Common myeloid progenitor, CD34-positive (primary cell): ENCODE measurements at regions not wholly inside any gene's neighbourhood (a gene's known extent, or its start where the extent isn't known, plus 50 kb on each side); places are given as distances from the start of the nearest gene placed in this dataset.

Experiments used
- CTCF ChIA-PET: fragments of 350-600 bp; sonication (Branson Sonifier 250); formaldehyde crosslinking; loops from one replicate; lab custom pipeline; 2021; ENCODE audit warnings: antibody characterized with exemption; lab: Charles Lee
- POLR2A ChIA-PET: fragments of 350-600 bp; sonication (Branson Sonifier 250); formaldehyde crosslinking; loops from one replicate; lab custom pipeline; 2021; ENCODE audit warnings: antibody characterized with exemption; lab: Charles Lee
- DNase-seq, 3 donors: peaks; one replicate each; pipeline versions ENCODE4 v3.0.0 to v3.0.0-alpha.2; 2013
- H3K27ac ChIP-seq, 2 experiments: 1 replicate in 1 of 2; 2 replicates in 1 of 2; pipeline ENCODE4 v1.7.0; 2013; ENCODE audit warnings: inconsistent platforms in 2 of 2, low read length in 2 of 2, mild to moderate bottlenecking in 2 of 2, low read depth in 1 of 2, moderate library complexity in 1 of 2; ENCODE audit not compliant: severe bottlenecking in 2 of 2, insufficient read depth in 1 of 2, poor library complexity in 1 of 2
- H3K27me3 ChIP-seq, 5 experiments: replicated peaks in 2 of 5; 1 replicate in 3 of 5; 2 replicates in 2 of 5; pipeline versions ENCODE4 v1.6.1 to v1.7.0; 2013; ENCODE audit warnings: low read length in 4 of 5, mild to moderate bottlenecking in 2 of 5, moderate library complexity in 2 of 5, inconsistent platforms in 1 of 5; ENCODE audit not compliant: insufficient read depth in 5 of 5, control insufficient read depth in 4 of 5
- H3K36me3 ChIP-seq, 4 experiments: 1 replicate in 2 of 4; 2 replicates in 2 of 4; pipeline versions ENCODE4 v1.6.1 to v1.7.0; 2013; ENCODE audit warnings: low read length in 3 of 4, control low read depth in 1 of 4, mild to moderate bottlenecking in 1 of 4; ENCODE audit not compliant: control insufficient read depth in 4 of 4, insufficient read depth in 4 of 4
- H3K4me1 ChIP-seq, 4 experiments: 1 replicate in 3 of 4; 2 replicates in 1 of 4; pipeline versions ENCODE4 v1.6.1 to v1.7.1; 2013; ENCODE audit warnings: low read length in 3 of 4, mild to moderate bottlenecking in 3 of 4, control low read depth in 1 of 4, inconsistent platforms in 1 of 4, moderate library complexity in 1 of 4; ENCODE audit not compliant: control insufficient read depth in 4 of 4, insufficient read depth in 4 of 4; ENCODE audit errors: control extremely low read depth in 1 of 4
- H3K4me3 ChIP-seq, 7 experiments: 1 replicate in 4 of 7; 2 replicates in 3 of 7; pipeline versions ENCODE4 v1.5.1 to v1.7.0; 2013; ENCODE audit warnings: mild to moderate bottlenecking in 7 of 7, low read length in 6 of 7, moderate library complexity in 6 of 7, inconsistent platforms in 2 of 7, low read depth in 2 of 7, control low read depth in 1 of 7; ENCODE audit not compliant: insufficient read depth in 4 of 7, control insufficient read depth in 1 of 7; ENCODE audit errors: extremely low read depth in 1 of 7
- H3K9me3 ChIP-seq, 5 experiments: 1 replicate in 4 of 5; 2 replicates in 1 of 5; pipeline versions ENCODE4 v1.6.1 to v1.7.1; 2013; ENCODE audit warnings: low read length in 4 of 5, mild to moderate bottlenecking in 2 of 5, inconsistent platforms in 1 of 5, low read depth in 1 of 5, moderate library complexity in 1 of 5; ENCODE audit not compliant: control insufficient read depth in 4 of 5, insufficient read depth in 2 of 5; ENCODE audit errors: control extremely low read depth in 1 of 5
- WGBS: methylation state at CpG from one replicate; pipeline ENCODE4 v1.1.5; 2013; ENCODE audit not compliant: insufficient coverage; 5-methylcytosine and 5-hydroxymethylcytosine counted together

- DNase-seq = no peak
- no peaks in the 10 kb centered on the region for H3K36me3 ChIP-seq
- peaks cover 0 to 7% (median 0%) of the 10 kb centered on the region in 5 experiments for H3K27me3 ChIP-seq
- peaks cover 0 to 3% (median 0%) of the 10 kb centered on the region in 4 experiments for H3K4me1 ChIP-seq
- CTCF ChIA-PET = no interaction called here
- H3K4me3 ChIP-seq = no peak overlapping the region
- POLR2A ChIA-PET = no interaction called here
- no peaks in the 10 kb centered on the region for H3K9me3 ChIP-seq
- 98% methylated on average over 5 of the region's 7 CpGs for WGBS
- no peak overlapping the region for H3K27ac ChIP-seq
These were observed 127.4 kb upstream of the KRR1 start for GRCh38 chr12:75638792-75639191.

DNA sequence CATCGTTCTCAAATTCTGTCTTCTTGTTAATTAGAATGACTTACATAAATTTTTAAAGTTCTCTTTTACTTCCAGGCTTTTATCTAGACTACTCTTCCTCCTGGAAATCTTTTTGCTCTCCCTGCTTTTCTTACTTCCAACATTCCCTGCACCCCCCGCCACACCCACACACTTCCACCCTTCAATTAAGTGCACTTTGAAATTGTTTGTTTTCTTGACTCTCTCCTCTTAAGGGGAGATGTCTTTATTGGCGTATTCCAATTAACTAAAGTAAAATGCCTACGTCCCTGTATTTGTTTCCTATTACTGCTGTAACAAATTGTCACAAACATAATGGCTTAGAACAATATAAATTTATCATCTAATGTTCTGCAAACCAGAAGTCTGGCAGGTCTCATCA is 125.2 kb upstream of the KRR1 start:
- CTCF ChIA-PET = no interaction called here
- 100% methylated on average over 2 of the region's 4 CpGs for WGBS
- Histone ChIP-seq H3K4me1 (peaks cover 0 to 3% (median 0%) of the 10 kb centered on the region in 4 experiments), H3K36me3 (no peaks in the 10 kb centered on the region), H3K4me3 (no peak overlapping the region), H3K27me3 (peaks cover 0 to 7% (median 0%) of the 10 kb centered on the region in 5 experiments), H3K27ac (no peak overlapping the region), H3K9me3 (no peaks in the 10 kb centered on the region)
- no peak for DNase-seq
- POLR2A ChIA-PET = no interaction called here

DNA sequence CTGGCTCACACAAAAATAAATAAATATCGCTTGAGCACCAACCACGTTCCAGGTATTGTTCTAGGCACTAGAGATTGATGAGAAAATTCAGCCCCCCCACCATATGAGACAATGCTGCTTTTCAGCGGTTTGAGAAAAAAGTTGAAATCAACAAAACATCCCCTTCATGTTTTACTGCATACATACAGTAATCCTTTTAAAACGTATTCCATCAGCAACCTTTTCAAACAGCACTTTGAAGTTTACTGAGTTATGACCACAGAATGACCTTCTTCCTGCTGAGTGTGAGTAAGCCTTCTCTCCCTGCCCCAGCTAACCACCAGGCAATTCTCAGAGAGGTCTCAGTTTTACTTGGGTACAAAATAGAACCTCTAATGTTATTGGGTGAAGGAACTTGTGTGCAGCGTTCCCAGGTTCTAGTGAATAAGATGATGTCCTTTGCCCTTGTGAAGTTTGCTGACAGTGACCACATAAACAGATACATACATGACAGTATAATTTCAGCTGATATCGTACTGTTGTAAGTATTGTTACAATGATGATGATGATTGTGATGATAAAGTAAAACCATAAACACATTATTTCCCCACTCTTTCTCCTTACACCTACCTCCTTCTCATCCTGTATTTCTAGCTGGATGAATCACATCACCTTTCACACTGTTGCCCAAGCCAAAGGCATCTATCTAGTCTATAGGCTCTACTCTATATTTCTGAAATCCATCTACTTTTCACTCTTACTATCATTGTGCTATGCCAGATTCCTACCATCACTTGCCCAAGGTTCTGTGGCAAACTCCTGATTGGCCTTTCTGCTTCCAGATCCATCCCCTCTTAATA is 124.4 kb upstream of the KRR1 start:
- Histone ChIP-seq H3K36me3 (no peaks in the 10 kb centered on the region), H3K27me3 (peaks cover 0 to 7% (median 0%) of the 10 kb centered on the region in 5 experiments), H3K9me3 (no peaks in the 10 kb centered on the region), H3K4me3 (no peak overlapping the region), H3K27ac (no peak overlapping the region), H3K4me1 (peaks cover 0 to 3% (median 0%) of the 10 kb centered on the region in 4 experiments)
- WGBS = 72% methylated on average over 2 of the region's 6 CpGs
- CTCF ChIA-PET = interaction anchor here (0.5 kb wide), 1 partner anchor 167 kb away, joined by 4 read pairs; no protein-coding TSS in a partner anchor
- peak in 2 of 3 donors; percentile 13 to 14 for DNase-seq
- POLR2A ChIA-PET = no interaction called here

DNA sequence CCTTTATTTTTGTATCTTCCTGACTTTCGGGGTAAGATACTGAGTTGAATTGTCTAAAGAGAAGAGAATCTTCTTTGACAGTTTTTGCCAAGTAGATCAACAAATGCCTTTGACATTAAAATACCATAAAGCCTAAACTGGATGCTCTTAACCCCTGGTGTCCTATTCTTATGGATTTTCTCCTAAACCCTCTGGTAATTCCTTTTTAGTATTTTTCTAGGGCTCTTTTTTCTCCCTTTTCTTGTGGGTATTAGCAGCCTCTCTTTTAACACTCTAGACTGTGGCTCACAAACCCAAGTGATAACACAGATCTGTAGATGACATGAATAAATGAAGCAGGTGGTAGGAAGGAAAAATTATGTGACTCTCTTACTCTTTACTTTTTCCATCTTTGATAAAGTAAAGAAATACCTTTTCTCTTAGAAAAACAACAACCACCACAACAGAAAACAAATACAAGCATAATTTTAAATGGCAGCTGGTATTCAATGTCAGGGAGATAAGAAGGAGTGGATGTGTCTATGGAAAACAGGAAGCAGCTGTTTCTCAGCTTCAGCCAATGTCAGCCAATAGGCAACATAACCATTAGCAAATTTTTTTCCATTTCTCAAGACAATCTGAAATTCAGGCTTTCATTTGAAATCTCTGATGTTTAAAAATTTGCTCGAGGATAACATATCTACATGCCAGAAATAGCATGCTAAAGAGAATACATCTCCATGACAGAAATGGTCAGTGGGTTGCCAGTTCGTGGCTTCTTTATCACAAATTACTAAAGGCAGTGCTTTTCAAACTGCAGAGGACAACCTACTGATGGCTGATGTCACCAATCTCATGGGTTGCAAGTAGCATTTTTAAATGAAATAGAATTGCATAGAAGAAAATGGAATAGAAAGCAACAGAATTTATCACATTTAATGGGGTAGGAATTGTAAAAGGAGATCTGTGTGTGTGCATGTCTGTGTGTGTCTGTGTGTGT is 123.1 kb upstream of the KRR1 start:
- WGBS = 100% methylated on average over 1 of the region's 3 CpGs
- H3K4me1 ChIP-seq = peaks cover 0 to 3% (median 0%) of the 10 kb centered on the region in 4 experiments
- no peaks in the 10 kb centered on the region for H3K36me3 ChIP-seq
- ChIA-PET CTCF (no interaction called here), POLR2A (no interaction called here)
- peak in 1 of 3 donors; percentile 1 for DNase-seq
- H3K4me3 ChIP-seq = no peak overlapping the region
- no peak overlapping the region for H3K27ac ChIP-seq
- peaks cover 0 to 7% (median 0%) of the 10 kb centered on the region in 5 experiments for H3K27me3 ChIP-seq
- no peaks in the 10 kb centered on the region for H3K9me3 ChIP-seq

DNA sequence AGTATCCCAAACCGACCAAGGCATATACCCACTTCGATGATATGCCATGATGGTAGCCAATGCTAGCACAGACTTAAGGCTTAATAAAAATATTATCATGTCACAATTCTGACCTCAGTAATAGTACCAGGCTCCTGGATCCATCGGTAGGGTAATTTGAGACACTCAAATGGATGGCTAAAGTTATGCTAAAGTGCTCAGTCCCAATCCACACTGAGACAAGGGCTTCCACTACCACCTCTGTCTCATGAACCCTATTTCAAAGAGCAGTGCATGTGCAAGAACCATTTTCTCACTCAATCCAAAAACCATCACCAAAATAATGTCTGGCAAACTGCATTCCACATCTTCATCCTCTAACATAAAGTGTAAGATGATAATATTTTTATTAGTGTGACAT is 122.4 kb upstream of the KRR1 start:
- 92% methylated on average over 3 of the region's 3 CpGs for WGBS

GRCh38 chr12:75632442-75632841 is 121.0 kb upstream of the KRR1 start:
- peaks cover 0 to 7% (median 0%) of the 10 kb centered on the region in 5 experiments for H3K27me3 ChIP-seq
- POLR2A ChIA-PET = no interaction called here
- 100% methylated on average over 1 of the region's 3 CpGs for WGBS
- no peak overlapping the region for H3K27ac ChIP-seq
- H3K4me3 ChIP-seq = no peak overlapping the region
- no peak for DNase-seq
- no peaks in the 10 kb centered on the region for H3K36me3 ChIP-seq
- peaks cover 0 to 3% (median 0%) of the 10 kb centered on the region in 4 experiments for H3K4me1 ChIP-seq
- no peaks in the 10 kb centered on the region for H3K9me3 ChIP-seq
- CTCF ChIA-PET = no interaction called here

More for the DNA sequence above, 122.4 kb upstream of the KRR1 start:
- peaks cover 0 to 7% (median 0%) of the 10 kb centered on the region in 5 experiments for H3K27me3 ChIP-seq
- ChIA-PET CTCF (no interaction called here), POLR2A (no interaction called here)
- no peak overlapping the region for H3K27ac ChIP-seq
- H3K36me3 ChIP-seq = no peaks in the 10 kb centered on the region
- peaks cover 0 to 3% (median 0%) of the 10 kb centered on the region in 4 experiments for H3K4me1 ChIP-seq
- H3K4me3 ChIP-seq = no peak overlapping the region
- no peak for DNase-seq
- no peaks in the 10 kb centered on the region for H3K9me3 ChIP-seq
